T-helper 1 cell (primary cell): ENCODE measurements at regions not wholly inside any gene's neighbourhood (a gene's known extent, or its start where the extent isn't known, plus 50 kb on each side); places are given as distances from the start of the nearest gene placed in this dataset.

Experiments
- DNase-seq, 5 donors: peaks; one replicate each; pipeline ENCODE4 v3.0.0-alpha.2; 2012 to 2020

DNA sequence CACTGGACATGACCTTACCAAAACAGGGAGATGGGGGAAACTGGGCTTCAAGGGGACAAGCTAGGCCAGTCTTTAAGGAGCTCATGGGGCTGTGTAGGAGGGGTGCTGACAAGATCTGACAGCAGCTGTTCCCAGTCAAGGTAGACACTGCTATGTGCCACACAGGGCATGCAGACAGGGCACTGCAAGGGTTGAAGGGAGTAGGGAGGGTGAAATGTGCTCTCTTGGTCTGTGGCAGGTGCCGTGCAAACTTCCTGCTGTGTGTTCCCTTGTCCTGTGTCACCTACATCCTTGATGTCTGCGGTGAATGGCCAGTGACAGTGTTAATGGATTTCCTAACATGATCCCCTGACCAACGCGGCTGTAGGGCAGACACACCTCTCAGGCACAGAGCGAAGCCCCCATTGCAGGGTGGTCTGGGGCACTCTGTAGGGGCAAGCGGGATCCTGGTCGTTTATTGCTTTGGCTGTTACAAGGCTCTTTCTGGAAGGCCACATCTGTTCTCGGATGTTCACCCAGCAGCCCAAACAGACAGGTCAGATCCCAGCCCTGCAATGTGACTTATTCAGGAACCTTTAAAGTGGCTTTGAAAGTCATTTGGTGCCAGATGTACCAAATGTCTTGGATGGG lies 199.5 kb upstream of the ZNF536 start:
- DNase-seq = no peak

DNA sequence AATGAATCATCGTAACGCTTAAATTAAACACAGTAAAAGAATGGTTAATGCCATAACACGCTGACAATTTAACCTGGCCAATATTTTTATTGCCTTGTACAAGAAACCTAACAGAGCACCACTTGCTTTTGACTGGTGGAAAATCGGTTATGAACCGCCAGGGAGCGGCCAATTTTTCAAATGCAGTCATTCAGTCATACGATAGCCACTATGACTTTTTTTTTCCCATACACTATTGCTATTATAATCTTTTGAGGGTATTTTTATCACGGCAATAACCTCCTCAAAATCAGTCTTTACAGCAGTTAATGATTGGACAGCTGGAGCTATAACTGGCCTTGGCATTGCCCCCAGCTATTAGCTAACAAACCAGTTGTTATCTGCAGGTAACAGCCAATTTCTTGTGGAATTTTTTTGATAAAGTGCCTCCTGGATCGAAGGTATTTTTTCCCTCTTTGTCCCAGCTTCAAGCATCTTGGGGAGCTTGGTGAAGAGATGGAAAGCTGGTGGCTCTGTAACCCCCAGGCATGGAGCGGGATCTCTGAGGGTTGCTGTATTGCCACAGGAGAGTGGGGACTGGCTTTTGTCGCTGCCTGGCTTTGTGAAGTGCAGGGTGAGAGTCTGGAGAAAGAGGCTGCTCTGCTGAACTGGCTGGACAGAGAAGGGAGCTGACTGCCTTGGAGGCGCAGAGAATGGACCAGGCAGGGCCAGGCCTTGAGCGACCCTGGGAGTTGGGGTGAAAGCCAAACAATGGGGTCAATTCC lies 198.4 kb upstream of the ZNF536 start:
- DNase-seq = no peak

DNA sequence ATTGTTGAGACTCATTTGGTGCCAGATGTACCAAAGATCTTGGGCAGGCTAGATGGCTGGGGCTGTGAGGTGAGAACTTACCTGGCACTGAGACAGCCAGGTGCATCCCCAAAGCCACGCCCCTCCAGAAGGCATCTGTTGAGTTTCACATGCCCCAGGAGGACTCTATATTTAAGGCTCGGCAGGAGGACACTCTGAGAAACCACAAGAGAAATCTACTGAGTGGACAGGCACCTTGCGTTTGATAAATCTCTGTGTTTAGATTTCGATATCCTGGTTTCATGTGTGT lies 197.9 kb upstream of the ZNF536 start:
- DNase-seq = no peak

DNA sequence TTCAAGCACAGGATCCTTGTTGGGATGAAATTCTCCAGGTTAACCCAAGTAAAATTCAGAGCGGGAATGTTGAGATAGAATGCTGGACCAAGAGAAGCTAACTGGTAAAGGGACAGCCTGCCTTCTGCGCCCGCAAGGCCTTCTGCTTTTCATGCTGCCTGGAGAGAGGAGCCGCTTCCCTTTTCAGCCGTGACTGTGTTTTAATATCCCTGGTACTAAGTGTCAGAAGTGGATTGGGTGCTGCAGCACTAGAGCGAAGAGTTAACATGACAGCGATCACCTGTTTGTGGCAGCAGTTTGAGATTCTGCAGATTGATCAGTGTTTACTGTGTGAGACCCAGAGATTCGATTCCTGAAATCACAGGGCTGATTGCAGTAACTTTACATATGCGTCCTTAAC lies 197.4 kb upstream of the ZNF536 start:
- DNase-seq = no peak

DNA sequence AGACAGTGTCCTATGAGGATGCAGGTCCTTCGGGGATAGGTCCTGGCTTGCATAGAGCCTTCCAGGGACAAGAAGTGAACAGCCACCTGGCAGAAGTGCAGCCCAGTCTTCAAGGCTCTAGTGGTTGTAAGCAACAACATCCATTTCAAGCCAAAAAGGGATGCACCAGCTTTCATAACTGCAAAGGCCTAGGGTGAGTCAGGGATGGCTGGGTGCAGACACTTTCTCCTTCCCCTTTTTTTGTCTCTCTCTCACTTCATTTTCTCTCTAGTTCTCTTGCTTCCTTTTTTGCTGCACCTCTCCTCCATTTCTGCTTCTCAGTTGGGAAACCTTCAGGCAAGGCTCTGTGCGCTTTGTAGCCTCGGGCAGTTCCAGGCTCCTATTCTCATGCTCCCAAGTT lies 196.2 kb upstream of the ZNF536 start:
- DNase-seq = no peak

DNA sequence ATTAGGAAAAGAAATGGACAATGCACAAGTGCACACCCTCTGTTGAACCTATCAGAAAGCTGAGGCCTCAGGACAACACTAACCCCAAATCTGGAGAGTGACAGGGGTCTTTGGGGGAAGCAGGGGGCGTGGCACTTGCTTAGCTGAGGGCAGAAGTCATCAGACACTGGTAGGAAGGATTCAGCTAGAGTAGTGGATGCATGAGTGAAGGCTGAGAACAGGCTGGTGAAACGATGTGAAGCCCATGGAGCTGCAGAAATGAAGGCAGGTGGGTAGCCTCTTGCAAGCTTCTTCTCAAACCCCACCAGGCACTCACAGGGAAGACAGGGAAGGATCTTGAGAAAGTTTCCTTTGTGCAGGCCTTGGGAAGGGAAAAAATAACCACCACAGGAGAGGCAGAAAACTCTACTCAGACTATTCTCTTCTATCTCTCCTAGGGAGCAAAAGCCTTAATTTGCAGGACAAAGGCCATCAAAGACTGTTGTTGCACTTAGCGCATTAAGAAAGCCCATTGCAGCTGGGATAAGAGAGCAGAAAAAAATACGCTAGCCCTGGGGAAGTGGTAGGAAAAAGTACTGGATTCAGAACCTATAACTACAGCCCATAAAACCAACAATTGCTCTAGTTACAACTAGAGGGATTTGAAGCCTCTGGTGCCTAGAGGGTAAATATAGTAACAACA lies 193.3 kb upstream of the ZNF536 start:
- no peak for DNase-seq

DNA sequence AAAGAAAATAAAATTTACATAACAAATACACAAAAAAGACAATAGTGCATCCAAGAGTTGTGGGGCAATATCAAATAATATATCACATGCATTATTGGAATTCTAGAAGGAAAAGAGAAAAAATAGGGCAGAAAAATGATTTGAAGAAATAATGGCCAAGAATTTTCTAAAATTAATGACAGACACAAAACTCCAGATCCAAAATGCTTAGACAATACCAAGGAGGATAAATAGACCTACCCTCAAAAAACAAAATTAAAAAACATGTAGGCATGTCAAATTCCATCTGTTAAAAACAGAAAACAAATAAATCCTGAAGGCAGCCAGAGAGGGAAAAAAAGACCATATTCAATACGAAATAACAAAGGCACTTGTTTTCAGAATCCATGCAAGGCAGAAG lies 191.5 kb upstream of the ZNF536 start:
- DNase-seq = no peak

DNA sequence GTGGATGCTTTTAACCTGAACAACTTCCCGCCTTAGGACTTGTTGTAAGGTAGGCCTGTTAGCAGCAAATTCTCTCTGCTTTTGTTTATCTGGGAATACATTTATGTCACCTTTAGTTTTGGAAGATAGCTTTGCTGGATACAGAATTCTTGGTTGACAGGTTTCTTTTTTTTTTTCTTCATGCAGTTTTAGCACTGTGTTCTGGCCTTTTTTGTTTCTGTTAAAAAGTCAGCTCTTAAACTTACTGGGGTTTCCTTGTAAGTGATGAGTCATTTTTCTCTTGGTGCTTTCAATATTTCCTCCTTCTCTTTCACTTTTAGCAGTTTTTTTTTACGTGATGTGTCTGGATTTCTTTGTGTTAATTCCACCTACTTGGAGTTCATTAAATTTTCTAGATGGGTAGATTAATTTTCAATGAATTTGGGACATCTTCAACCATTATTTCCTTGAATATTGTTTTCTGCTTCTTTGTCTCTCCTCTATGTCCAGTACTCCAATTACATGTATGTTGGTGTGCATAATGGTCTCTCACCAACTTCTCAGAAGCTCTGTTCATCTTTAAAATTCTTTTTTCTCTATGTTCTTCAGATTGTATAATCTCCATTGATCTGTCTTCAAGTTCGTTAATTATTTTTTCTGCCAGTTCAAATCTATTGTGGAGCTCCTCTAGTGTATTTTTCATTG lies 188.2 kb upstream of the ZNF536 start:
- DNase-seq = no peak

DNA sequence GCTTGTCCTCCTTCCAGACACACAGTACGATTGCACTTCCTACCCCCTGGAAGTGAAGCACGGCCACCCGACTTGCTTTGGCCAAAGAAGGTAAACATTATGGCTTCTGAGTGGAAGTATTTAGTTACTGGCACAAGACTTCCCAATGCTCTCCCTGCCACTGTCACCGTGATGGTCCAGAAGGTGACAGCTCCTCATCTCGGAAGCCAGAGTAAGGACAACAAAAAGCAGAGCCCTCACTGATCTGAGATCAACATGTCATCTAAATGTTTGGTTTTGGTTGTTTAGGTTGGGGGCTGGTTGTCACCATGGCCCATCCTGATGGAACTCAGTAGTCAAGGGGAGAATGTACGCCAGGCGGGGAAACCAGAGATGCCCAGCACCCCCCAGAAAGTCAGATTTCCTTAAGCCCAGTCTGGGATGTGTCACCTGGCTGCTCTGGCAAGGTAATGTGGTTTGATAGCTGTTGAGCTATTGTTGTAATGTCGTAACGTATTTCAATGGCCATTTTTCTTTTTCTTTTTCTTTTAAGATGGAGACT lies 170.1 kb upstream of the ZNF536 start:
- no peak for DNase-seq

DNA sequence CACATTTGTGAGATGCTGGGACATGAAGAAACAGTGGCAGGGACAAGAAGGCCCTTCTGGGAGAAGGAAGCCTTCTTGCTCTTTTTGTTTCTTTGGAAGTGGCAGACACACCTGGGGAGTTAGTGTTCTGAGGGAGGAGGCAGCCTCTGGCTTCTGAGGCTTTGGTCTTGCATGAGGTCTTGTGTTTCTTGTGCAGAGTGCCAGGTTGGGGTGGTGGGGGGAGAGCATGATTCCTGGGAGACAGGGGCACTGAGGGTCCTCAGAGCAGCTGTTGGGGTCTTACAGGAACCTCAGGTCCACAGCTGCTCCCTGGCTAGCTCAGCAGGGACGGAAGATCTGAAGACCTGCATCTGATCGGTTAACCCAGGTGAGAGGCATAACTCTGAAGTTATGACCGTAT lies 167.5 kb upstream of the ZNF536 start:
- DNase-seq = no peak

DNA sequence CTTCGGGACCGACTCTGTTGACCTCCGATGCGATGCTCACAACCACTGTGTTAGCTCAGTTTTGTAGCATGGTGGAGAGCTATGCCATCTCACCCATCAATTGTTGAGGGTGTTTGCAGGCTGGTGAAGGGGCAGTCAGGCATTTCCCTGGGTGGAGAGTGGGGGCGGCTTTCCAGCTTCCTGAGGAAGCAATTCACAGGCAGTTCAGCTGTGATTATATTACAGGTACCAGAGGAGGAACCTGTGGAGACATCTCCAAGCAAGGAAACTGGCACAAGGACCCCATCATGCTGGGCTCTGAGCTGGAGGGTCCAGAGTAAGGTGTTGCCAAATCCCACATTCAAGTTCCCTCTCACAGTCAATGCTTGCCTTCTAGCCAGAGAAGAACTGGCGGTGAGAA lies 166.0 kb upstream of the ZNF536 start:
- DNase-seq = no peak

DNA sequence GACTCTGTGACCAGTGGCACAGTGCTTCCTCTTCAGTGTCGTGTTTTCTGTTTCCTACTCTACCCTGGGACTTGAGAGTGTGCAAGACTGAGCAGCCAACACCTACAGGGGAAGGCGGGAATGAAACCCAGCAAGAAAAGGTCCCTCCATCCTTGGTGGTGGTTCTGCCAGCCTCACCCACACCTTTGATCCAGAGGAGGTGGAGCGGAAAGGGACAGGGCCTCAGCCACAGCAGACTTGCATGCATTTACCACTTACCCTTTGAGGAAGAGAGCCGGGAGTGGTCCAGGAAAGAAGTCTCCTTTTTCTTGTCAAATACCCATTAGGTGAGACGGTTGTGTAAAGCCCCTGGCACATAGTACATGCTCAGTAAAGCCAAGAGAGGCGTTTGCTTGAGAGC lies 164.8 kb upstream of the ZNF536 start:
- no peak for DNase-seq

DNA sequence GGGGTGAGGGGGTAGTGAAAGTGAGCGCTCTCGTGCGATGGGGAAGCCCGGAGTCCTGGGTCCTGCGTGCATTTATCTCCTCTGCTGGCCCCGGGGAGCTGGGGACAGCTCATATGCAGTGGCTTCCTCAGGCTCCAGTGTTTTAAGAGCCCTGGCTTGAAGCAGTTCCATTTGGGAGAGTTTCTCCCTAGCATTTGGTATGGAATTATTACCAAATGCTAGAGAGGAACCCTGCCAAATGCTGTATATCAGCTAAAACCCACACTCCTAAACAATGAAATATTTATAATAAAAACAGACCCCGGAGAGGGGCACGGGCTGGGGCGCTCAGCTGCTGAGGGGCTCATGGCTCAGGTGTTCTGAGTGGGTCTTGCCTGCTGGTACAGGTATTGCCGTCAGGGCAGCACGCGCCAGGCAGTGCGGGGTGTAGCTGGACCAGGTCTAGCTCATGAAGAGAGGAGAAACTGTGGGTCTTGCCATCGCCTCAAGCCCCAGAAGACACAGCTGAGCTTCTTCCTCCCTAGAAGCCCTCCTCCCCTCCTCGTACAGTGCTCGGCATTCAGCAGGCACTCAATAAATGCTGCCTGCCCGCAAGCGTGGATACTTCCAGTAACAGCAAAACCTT lies 163.6 kb upstream of the ZNF536 start:
- no peak for DNase-seq

DNA sequence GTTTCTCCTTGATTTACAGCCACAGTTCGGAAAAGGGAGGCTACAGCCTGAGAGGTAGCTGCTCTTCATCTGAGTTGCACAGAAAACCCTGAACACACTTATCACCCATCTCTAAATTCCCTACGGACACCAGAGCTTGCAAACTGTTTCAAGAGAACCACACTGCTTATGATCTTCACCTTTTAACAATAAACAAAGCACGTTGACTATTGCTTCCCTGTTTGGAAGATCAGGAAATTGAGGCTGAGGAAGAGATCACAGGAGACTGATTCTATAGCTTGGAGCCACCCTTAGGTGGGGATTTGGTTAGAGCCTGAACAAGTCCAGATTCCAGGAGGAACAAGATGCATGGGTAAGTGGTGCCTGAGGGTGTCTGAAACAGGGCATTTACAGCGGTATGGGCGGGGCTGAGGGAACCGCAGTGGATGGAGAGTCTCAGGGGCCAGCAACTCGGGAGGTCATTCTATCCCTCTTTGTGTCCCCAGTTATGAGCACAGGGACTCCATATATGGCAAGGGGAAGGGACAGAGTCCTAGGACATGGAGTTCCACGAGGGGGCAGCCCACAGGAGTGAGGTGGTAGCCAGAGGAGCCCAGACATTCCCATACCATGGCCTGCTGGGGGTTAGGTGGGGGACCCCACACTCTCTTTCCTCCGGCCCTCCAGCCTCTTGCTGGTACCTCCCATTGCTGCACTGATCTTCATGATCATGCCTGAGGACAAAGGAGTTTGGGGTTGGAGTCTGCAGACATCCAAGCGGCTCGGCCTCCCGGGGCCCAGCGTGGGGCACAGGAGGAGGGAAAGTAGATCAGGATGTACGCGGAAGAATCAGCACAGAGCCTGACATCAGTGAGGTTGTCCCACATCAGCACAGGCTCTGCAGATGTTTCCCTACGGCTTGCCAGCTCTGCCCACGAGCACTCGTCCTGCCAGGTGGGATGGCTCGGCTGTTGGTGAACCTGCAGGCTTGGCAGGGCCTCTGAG lies 162.3 kb upstream of the ZNF536 start:
- no peak for DNase-seq

DNA sequence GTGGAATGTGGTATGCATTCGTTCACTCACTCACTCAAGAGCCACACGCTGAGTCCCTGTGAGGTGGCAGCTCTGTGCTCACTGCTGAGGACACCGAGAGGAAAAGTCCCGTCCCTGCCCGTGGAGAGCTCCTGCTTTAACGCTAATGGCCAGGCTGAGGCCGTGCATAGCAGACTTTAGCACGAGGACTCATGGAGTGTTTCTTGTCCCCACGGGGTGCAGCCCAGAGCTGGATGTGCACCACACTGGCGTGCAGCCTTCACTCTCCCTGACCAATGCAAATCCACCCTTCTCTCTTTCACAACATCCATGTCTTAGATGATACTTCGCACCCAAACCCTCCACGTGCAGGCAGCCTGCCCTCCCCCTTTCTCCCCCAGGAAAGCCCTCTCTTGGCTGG lies 159.6 kb upstream of the ZNF536 start:
- DNase-seq = no peak

DNA sequence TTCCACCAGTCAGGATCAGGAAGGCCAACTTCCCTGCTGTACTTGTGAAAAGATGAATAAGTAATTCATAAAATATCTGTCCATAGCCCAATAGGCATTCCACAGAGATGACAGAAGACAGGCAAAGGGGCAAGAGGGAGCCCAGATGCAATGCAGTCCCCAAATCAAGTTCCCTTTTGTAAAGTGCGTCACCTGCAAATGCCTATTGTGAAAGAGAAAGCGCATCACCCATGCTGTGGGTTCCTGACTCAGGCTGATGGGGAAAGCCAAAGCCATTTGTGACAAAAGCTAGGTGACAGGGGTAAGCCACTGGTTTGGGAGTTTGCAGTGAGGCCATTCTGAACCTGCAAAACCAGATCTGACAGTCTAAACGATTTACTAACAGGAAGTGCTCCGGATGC lies 157.5 kb upstream of the ZNF536 start:
- DNase-seq = peak in 1 of 5 donors; percentile 25

DNA sequence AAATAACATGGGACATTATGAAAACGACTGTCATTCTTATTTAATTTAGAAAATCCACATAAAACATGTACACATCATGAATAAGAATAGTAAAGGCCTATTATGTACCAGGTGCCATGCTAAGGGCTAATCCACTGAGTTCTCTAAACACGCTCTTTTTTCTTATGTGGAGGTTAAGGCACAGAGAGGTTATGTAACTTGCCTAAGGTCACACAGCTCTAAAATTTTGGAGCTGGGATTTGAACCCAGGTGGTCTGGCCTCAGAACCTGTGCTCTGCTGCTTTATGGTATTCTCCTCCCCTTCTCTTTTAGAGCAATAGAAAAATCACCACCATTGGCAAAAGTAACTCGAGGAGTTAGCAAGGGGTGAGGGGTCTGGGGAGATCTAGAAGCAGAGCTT lies 156.9 kb upstream of the ZNF536 start:
- no peak for DNase-seq

DNA sequence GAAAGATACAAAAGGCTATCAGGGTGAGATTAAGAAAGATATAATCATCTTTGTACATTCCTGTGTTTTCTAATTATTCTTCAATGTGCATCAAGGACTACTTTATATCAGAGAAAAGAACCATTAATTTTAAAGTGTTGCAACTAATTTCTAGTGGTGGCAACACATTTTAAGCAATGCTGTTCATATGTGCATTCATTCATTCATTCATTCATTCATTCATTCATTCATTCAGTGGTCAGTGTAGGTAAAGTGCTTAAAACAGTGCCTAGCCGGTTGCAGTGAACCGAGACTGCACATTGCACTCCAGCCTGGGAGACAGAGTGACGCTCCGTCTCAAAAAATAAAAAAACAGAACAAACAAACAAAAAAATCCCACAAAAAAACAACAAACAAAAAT lies 155.7 kb upstream of the ZNF536 start:
- DNase-seq = no peak

DNA sequence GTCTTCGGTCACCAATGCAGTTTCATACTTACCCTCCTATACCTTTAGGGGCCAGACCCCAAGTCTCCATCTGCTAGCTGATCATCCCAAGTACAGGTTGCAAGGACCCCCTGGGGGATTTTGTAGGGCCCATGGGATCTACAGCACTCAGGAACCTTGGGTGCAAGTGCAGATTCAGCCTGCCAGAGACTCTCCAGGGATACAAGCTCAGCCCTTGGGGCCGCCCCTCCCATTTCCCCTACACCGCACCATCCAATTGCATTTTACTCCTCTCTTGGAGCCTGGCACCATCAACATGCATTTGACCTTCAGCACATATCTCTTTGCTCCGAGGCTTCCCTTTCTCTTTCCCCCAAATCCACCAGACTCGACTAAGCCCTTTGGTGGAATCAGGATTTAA lies 154.7 kb upstream of the ZNF536 start:
- no peak for DNase-seq

DNA sequence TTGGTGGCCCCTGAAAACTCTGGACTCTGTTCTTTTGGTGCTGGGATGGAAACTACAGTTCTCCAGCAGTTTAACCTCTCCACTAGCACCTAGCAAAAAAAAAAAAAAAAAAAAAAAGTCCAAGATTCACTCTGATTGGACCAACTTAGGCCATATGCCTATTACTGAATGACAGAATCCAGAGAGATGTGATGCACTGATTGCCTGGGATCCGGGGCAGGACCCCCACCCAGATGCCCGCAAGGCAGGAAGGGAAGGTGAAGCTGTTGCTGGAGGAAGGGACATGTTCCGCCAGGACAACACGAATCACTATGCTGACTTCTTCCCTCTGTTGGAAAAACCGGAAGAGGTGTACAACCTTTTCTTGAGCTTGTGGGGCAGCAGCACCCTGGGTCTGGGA lies 152.5 kb upstream of the ZNF536 start:
- DNase-seq = no peak

DNA sequence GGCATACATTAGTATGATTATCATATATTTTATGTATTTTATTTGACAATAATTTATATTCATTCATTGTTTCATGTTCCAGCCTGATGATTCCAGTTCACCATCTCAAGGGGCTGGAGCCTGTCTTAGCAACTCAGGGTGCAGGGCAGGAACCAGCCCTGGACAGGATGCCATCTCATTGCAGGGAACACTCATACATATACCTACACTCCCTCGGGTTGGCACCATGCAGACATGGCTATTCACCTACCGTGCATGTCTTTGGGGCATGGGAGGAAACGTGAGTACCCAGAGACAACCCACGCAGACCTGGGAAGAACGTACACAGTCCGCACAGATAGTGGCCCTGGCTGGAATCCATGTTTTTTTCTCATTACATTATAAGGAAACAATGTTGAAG lies 151.0 kb upstream of the ZNF536 start:
- DNase-seq = no peak

DNA sequence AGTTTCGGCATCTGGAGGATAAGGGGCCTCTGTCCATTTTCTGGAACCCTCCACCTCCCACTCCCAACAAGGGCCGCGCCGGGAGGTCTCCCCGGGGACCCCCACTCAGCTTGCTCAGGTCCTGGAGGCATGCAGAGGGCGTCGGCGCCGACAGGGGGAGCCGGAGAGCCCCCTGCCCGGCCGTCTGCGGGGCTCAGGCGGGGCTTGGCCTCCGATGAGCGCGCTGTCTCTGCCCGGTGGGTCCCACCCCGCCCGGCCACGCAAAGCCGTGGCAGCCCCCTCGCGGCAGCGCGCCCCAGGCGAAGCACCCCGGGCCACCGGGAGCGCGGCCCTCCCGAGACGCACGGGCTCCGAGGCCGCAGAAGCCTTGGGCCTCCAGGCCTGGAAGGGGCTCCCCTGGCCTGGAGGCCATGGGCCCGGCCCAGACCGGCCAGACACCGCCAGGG lies 149.7 kb upstream of the ZNF536 start:
- DNase-seq = no peak
